ENCODE measurements at regions not wholly inside any gene's neighbourhood (a gene's known extent, or its start where the extent isn't known, plus 50 kb on each side); places are given as distances from the start of the nearest gene placed in this dataset.
"Not testable (repeated sequence)": the region's sequence is repeated elsewhere in the genome, so short reads cannot be mapped to it uniquely, and the experiment has no call there.

DNA sequence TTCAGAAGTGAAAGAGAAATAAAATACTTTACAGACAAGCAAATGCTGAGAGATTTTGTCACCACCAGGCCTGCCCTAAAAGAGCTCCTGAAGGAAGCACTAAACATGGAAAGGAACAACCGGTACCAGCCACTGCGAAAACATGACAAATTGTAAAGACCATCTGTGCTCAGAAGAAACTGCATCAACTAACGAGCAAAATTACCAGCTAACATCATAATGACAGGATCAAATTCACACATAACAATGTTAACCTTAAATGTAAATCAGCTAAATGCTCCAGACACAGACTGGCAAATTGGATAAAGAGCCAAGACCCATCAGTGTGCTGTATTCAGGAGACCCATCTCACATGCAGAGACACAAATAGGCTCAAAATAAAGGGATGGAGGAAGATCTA lies 333.8 kb upstream of the CDH10 start:
- TF ChIP-seq EZH2 (IDR thresholded peaks at IDR 0.05); POLR2AphosphoS5 (IDR thresholded peaks at IDR 0.05; ENCODE audit: borderline replicate concordance, low read depth, low read length); FOXP2 (optimal IDR thresholded peaks at IDR 0.05; ENCODE audit: control extremely low read depth, extremely low read length, insufficient read depth): not testable (repeated sequence)

All from SK-N-MC (cell line).